ENCODE measurements at regions not wholly inside any gene's neighbourhood (a gene's known extent, or its start where the extent isn't known, plus 50 kb on each side); places are given as distances from the start of the nearest gene placed in this dataset.

DNA sequence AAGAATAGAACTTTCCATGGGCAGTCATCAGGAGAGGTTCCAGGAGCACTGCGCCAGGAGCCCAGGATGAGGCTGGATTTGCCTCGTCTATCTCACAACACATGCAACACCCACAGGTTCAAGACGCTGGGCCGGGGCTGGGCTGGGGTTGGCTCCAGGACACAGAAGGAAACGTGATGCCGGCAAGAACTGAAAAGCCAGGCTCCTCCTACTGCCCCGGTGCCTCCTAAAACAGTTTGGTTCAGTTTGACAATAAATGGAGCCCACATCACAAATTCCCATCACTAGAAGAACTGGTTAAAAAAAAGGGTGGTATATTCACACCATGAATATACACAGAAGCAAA is 75.9 kb downstream of the INHBB start:
- TF ChIP-seq POLR2A (IDR thresholded peaks at IDR 0.05) = no peak
- TF ChIP-seq, protein P1, sequence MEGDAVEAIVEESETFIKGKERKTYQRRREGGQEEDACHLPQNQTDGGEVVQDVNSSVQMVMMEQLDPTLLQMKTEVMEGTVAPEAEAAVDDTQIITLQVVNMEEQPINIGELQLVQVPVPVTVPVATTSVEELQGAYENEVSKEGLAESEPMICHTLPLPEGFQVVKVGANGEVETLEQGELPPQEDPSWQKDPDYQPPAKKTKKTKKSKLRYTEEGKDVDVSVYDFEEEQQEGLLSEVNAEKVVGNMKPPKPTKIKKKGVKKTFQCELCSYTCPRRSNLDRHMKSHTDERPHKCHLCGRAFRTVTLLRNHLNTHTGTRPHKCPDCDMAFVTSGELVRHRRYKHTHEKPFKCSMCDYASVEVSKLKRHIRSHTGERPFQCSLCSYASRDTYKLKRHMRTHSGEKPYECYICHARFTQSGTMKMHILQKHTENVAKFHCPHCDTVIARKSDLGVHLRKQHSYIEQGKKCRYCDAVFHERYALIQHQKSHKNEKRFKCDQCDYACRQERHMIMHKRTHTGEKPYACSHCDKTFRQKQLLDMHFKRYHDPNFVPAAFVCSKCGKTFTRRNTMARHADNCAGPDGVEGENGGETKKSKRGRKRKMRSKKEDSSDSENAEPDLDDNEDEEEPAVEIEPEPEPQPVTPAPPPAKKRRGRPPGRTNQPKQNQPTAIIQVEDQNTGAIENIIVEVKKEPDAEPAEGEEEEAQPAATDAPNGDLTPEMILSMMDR (IDR thresholded peaks at IDR 0.05) = no peak

All from esophagus squamous epithelium (tissue), 4 donors.